ENCODE measurements at regions not wholly inside any gene's neighbourhood (a gene's known extent, or its start where the extent isn't known, plus 50 kb on each side); places are given as distances from the start of the nearest gene placed in this dataset.
A peak's percentile ranks its signal among the peaks of the same experiment; 100 is the strongest.

DNA sequence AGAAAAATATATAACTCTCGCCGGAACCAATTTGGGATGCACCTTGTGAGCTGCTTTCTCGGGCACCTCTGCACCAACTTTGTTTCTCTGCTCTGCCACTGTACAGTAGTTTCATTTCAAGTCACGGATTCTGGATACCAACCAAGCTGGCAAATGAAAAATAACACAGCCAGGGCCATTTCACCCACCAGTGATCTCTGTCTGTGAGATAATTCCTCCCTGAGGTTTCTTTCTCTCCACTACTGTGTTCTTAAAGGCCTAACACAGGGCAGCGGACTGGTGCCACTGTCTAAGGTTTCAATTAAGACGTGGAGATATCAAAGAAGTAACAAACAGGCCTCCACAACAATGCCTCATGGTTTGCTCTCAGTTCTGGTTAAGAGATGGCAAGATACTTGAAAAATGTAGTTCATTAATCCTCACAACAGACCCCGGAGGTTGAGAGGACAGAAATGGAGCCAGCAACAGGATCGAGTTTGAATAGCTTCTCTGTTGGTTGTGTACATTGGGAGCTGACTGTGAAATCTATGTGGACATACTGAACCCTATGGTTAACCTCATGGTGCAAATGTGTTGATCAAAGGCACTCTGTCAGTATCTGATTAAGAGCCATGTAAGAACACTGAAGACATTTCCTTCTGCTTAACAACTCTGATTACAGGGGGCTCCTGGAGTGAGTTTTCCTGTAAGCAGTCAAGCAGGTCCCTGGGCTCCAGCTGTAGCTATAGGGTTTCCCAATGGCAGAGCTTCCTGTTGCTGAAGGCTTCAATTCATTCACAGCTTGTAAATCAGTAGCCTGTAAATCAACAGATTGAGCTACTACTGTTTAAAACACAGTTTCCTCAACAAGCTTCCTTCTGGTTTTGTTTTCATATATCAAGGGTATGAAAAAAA, 470.5 kb downstream of the EPHA3 start:
- Histone ChIP-seq H3K4me2 (no peak overlapping the region), H3K79me2 (ENCODE audit: low read depth) (no peaks in the 10 kb centered on the region), H3K36me3 (no peaks in the 10 kb centered on the region), H3K4me1 (no peaks in the 10 kb centered on the region), H3K4me3 (no peak overlapping the region), H4K20me1 (ENCODE audit: low read depth) (no peaks in the 10 kb centered on the region), H2AFZ (replicated peaks) (peak overlapping the region; percentile 65), H3K27me3 (no peaks in the 10 kb centered on the region), H3K9me3 (ENCODE audit: low read depth) (no peaks in the 10 kb centered on the region), H3F3A (ENCODE audit: low read depth) (no peaks in the 10 kb centered on the region), H3K27ac (no peak overlapping the region), H3K9ac (no peak overlapping the region)
- DNase-seq (ENCODE audit: low spot score): no peak
- Mint-ChIP-seq H3K4me1 (peaks cover 12% of the 10 kb centered on the region), H3K9me3 (no peaks in the 10 kb centered on the region), H3K36me3 (no peaks in the 10 kb centered on the region), H3K4me3 (no peak overlapping the region), H3K27me3 (ENCODE audit: insufficient read depth, low read depth) (peaks cover 3% of the 10 kb centered on the region), H3K27ac (no peak overlapping the region)
- no peak for TF ChIP-seq EZH2 (IDR thresholded peaks at IDR 0.05)
- TF ChIP-seq, protein P1, sequence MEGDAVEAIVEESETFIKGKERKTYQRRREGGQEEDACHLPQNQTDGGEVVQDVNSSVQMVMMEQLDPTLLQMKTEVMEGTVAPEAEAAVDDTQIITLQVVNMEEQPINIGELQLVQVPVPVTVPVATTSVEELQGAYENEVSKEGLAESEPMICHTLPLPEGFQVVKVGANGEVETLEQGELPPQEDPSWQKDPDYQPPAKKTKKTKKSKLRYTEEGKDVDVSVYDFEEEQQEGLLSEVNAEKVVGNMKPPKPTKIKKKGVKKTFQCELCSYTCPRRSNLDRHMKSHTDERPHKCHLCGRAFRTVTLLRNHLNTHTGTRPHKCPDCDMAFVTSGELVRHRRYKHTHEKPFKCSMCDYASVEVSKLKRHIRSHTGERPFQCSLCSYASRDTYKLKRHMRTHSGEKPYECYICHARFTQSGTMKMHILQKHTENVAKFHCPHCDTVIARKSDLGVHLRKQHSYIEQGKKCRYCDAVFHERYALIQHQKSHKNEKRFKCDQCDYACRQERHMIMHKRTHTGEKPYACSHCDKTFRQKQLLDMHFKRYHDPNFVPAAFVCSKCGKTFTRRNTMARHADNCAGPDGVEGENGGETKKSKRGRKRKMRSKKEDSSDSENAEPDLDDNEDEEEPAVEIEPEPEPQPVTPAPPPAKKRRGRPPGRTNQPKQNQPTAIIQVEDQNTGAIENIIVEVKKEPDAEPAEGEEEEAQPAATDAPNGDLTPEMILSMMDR (IDR thresholded peaks at IDR 0.05): no peak
- TF ChIP-seq EZH2phosphoT487 (IDR thresholded peaks at IDR 0.05): no peak

DNA sequence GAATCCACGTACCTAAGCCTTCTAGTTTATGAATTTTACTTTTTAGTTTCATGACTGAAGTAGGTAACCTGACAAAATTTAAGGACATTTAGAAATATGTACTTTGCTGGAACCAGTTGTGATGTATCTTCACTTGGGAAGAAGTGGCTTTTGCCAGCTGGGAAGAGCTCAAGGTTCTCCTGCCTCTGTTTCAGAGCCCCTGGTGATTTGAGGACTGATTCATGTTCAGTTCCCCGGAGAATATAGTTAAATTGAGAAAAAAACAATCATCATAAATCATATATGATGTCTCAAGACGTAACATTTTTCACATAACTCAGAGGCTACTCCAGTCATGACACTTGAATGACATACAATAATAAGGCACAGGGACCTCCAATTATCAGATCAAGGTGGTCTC, 473.4 kb downstream of the EPHA3 start:
- DNase-seq (ENCODE audit: low spot score): no peak
- Histone ChIP-seq H2AFZ (replicated peaks) (no peak overlapping the region), H3F3A (ENCODE audit: low read depth) (no peaks in the 10 kb centered on the region), H3K4me1 (no peaks in the 10 kb centered on the region), H3K27ac (no peak overlapping the region), H3K9me3 (ENCODE audit: low read depth) (no peaks in the 10 kb centered on the region), H4K20me1 (ENCODE audit: low read depth) (no peaks in the 10 kb centered on the region), H3K4me3 (no peak overlapping the region), H3K9ac (no peak overlapping the region), H3K79me2 (ENCODE audit: low read depth) (no peaks in the 10 kb centered on the region), H3K4me2 (no peak overlapping the region), H3K36me3 (no peaks in the 10 kb centered on the region), H3K27me3 (no peaks in the 10 kb centered on the region)
- H3K4me3 Mint-ChIP-seq: no peak overlapping the region
- TF ChIP-seq EZH2 (IDR thresholded peaks at IDR 0.05): no peak
- TF ChIP-seq EZH2phosphoT487 (IDR thresholded peaks at IDR 0.05): no peak
- TF ChIP-seq, protein P1 (IDR thresholded peaks at IDR 0.05): no peak
- H3K27ac Mint-ChIP-seq: no peak overlapping the region
- H3K9me3 Mint-ChIP-seq: no peaks in the 10 kb centered on the region
- peaks cover 12% of the 10 kb centered on the region for H3K4me1 Mint-ChIP-seq
- H3K36me3 Mint-ChIP-seq: no peaks in the 10 kb centered on the region
- H3K27me3 Mint-ChIP-seq (ENCODE audit: insufficient read depth, low read depth): peaks cover 3% of the 10 kb centered on the region

DNA sequence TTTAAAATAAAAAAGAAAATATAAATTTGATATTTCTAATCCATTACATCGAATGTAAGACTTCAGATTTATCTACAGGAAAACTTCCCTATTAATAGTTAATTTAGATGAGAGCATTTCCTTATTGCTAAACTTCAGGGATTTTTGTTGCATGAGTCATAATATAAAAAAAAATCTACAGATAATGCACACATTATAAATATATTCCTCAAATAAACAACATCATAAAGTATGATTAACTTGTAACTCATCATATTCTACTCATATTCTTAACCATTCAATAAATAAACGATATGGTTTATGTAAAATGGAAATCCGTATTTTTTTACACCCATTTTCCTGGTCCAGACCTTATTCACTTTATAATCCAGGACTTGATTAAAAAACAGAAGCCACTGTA, 477.0 kb downstream of the EPHA3 start:
- no peaks in the 10 kb centered on the region for H3K4me1 Mint-ChIP-seq
- no peak for TF ChIP-seq EZH2 (IDR thresholded peaks at IDR 0.05)
- no peak for TF ChIP-seq EZH2phosphoT487 (IDR thresholded peaks at IDR 0.05)
- H3K4me1 ChIP-seq: no peaks in the 10 kb centered on the region
- H3K27me3 ChIP-seq: no peaks in the 10 kb centered on the region
- H3K9ac ChIP-seq: no peak overlapping the region
- H3F3A ChIP-seq (ENCODE audit: low read depth): no peaks in the 10 kb centered on the region
- no peak overlapping the region for H3K27ac Mint-ChIP-seq
- no peaks in the 10 kb centered on the region for H4K20me1 ChIP-seq (ENCODE audit: low read depth)
- no peaks in the 10 kb centered on the region for H3K36me3 ChIP-seq
- peaks cover 3% of the 10 kb centered on the region for H3K27me3 Mint-ChIP-seq (ENCODE audit: insufficient read depth, low read depth)
- H3K9me3 ChIP-seq (ENCODE audit: low read depth): no peaks in the 10 kb centered on the region
- no peak overlapping the region for H3K27ac ChIP-seq
- H3K4me2 ChIP-seq: no peak overlapping the region
- no peaks in the 10 kb centered on the region for H3K79me2 ChIP-seq (ENCODE audit: low read depth)
- H3K4me3 Mint-ChIP-seq: no peak overlapping the region
- H3K4me3 ChIP-seq: no peak overlapping the region
- no peak overlapping the region for H2AFZ ChIP-seq (replicated peaks)
- DNase-seq (ENCODE audit: low spot score): no peak
- H3K9me3 Mint-ChIP-seq: no peaks in the 10 kb centered on the region
- no peaks in the 10 kb centered on the region for H3K36me3 Mint-ChIP-seq

DNA sequence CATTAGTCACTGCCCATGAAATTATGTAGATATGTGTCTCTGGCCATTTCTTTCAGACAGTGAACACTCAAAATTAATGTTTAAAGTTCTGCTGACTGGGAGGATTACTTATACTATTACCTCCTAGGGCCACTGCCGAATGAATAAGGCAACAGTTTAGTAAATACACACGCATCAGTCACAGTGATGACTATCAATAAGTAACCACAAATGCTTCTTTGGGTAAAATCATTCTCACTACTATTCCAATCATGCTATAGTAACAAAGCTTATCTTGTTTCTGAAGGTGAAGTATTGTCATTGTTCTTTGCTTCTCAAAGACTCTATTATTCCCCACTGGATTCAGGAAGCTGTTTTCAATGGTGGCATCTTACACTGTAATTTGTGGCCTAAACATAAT, 478.8 kb downstream of the EPHA3 start:
- H4K20me1 ChIP-seq (ENCODE audit: low read depth): no peaks in the 10 kb centered on the region
- no peaks in the 10 kb centered on the region for H3K36me3 ChIP-seq
- no peaks in the 10 kb centered on the region for H3K9me3 ChIP-seq (ENCODE audit: low read depth)
- no peaks in the 10 kb centered on the region for H3K9me3 Mint-ChIP-seq
- H3K4me1 Mint-ChIP-seq: no peaks in the 10 kb centered on the region
- H3K9ac ChIP-seq: no peak overlapping the region
- no peak overlapping the region for H2AFZ ChIP-seq (replicated peaks)
- H3K27ac Mint-ChIP-seq: no peak overlapping the region
- no peaks in the 10 kb centered on the region for H3K79me2 ChIP-seq (ENCODE audit: low read depth)
- no peaks in the 10 kb centered on the region for H3K36me3 Mint-ChIP-seq
- H3K4me3 ChIP-seq: no peak overlapping the region
- no peaks in the 10 kb centered on the region for H3K4me1 ChIP-seq
- H3F3A ChIP-seq (ENCODE audit: low read depth): no peaks in the 10 kb centered on the region
- H3K4me2 ChIP-seq: no peak overlapping the region
- no peak overlapping the region for H3K27ac ChIP-seq
- no peak for DNase-seq (ENCODE audit: low spot score)
- no peak for TF ChIP-seq EZH2phosphoT487 (IDR thresholded peaks at IDR 0.05)
- TF ChIP-seq EZH2 (IDR thresholded peaks at IDR 0.05): no peak
- TF ChIP-seq, protein P1 (IDR thresholded peaks at IDR 0.05): no peak
- H3K27me3 ChIP-seq: no peaks in the 10 kb centered on the region
- H3K4me3 Mint-ChIP-seq: no peak overlapping the region
- no peaks in the 10 kb centered on the region for H3K27me3 Mint-ChIP-seq (ENCODE audit: insufficient read depth, low read depth)

Measured in neural progenitor cell (in vitro differentiated cells).